ENCODE measurements at regions not wholly inside any gene's neighbourhood (a gene's known extent, or its start where the extent isn't known, plus 50 kb on each side); places are given as distances from the start of the nearest gene placed in this dataset.

DNA sequence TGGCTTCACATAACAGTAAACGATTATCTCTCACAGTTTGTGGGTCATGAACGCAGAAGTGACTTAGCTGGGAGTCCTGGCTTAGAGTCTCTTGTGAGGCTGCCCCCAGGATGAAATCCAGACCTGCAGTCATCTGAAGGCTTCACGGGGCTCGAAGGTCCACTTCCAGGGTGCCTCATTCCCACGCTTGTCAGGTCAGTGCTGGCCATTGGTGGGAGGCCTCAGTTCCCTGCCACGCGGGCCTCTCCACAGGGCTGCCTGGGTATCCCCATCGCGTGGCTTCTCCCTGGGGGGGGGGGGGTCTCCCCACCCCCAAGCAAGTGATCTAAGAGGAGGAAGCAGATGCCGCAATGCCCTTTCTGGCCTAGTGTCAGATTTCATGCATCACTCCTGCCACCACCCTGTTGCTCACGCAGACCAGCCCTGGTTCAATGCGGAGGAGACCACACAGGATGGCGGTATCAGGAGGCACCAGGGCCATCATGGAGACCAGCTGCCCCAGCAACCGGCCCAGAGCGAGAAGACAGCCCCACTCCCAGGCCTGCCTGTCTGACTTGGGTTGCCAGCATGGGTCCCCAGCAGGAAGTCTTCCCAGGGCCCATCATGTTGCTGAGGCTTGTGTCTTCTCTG is 77.3 kb upstream of the CDH5 start:
- no peak for DNase-seq

DNA sequence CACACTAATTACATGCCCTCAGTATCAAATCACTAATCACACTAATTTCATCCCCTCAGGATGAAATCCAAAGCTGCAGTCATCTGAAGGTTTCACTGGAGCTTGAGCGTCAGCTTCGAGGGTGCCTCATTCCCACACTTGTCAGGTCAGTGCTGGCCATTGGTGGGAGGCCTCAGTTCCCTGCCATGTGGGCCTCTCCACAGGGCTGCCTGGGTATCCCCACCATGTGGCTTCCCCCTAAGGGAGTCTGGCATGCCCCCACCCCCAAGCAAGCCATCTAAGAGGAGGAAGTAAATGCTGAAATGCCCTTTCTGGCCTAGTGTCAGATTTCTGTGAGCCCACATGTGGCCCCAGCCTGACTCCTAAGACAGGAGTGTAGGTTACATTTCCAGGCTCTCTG is 78.6 kb upstream of the CDH5 start:
- DNase-seq = no peak

DNA sequence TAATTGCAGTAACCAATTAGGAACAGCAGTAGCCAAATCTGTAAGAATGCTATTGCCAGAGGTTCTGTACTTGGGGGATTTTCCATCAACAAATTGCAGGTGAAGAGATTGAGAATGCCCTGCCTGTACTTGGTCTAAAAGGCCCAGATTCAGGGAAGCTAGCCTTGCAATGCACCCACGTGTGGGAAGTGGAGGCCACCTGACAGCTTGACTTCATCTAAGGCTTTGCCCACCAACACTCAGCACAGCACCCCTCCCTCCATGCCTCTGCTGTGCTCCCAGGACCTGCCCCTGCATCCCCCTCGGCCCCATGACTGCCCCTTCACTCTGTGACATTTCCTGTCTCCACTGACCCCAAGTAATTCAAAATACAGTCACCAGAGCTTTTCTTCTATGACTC is 79.1 kb upstream of the CDH5 start:
- DNase-seq = no peak

DNA sequence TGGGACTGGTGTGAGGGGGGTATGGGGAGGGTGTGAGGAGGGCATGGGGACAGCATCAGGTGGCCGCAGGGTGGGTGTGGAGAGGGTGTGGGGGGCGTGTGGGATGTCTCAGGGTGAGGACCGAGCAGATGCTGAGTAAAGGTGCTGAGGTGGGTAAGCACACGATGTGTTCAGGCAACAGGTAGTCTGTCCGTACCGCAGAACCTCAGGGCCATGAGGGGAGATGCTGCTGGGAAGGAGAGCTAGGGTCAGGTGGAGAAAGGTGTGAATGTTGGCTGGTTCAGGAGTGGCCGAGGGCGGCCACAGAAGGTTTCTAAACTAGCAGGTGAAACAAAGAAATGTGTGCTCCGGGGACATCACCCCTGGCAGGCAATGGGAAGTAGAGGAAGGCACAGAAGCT is 80.0 kb upstream of the CDH5 start:
- no peak for DNase-seq

DNA sequence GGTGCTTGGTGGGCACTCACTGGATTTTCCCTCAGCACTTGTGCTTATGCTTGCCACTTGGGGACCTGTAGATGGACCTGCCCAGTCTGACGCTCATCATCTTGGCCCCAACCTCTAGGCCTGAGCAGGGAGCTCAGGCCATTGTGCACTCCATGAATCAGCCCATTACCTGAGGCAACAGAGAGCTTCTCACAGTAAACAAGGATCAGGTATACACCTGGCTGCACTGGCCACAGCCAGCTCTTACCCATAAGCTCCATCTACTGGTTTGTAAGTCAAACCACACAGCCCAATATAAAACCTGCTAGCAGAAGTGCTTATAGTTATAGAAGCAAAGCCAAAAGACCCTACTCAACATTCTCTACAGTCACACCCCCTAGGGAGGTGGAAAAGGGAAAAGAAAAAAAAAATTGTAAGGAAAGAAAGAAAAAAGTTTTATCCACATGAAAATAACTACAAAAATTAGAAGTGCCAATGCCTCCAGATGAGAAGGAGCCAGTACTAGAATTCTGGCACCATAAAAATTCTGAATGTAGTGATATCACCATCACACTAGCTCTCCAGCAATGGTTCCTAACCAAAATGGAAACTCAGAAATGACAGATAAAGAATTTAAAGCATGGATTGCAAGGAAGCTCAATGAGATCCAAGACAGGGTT is 87.8 kb upstream of the CDH5 start:
- DNase-seq = no peak

DNA sequence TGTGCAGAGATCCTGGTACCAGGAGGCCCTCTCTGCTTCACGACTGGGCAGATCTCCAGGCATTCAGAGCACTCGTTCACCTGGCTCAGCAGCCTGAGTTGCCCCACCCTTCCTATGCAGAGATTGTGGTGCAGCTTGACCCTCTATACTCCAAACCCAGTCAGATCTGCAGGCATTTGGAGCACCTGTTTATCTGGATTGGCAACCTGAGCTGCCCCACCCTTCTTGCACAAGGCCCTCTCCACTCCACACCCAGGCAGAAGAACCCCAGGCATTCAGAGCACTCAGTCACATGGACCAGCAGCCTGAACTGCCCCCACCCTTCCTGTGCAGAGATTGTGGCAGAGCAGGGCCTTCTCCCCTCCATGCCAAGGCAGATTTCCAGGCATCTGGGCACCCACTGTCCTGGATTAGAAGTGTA is 88.4 kb upstream of the CDH5 start:
- DNase-seq = peak in 1 of 3 experiments; percentile 29

DNA sequence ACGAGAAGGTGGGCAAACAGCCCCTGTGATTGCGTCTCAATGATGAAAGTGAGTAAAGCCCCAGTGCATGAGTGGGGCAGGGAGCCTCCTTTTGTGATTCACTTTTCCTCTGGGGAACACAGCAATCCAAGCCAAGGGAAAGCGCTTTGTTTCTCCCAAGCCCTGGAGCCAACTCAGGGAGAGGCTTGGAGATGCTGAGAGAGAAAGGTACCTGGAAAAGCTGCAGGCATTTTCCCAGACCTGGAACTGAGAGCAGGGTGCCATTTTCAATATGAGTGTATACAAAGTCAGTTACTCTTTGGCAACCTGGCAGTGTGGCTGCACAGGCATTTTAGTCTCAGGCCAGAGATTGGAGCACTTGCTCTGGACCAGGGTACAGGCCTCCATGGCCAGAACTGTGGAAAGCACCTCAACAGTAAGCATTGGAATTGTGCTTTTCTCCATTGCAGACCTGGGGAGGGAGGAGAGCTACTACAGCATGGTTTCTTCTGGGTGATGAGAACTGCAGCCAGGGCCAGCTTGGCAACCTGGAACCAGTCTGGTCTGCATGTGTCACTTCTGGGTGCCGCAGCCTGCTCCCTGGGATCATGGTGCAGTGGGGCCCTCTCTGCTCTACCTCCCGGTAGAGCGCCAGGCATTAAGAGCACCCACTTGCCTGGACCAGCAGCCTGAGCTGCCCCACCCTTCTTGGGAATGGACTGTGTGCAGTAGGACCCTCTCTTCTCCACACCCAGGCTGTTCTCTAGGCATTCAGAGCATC is 89.0 kb upstream of the CDH5 start:
- no peak for DNase-seq

DNA sequence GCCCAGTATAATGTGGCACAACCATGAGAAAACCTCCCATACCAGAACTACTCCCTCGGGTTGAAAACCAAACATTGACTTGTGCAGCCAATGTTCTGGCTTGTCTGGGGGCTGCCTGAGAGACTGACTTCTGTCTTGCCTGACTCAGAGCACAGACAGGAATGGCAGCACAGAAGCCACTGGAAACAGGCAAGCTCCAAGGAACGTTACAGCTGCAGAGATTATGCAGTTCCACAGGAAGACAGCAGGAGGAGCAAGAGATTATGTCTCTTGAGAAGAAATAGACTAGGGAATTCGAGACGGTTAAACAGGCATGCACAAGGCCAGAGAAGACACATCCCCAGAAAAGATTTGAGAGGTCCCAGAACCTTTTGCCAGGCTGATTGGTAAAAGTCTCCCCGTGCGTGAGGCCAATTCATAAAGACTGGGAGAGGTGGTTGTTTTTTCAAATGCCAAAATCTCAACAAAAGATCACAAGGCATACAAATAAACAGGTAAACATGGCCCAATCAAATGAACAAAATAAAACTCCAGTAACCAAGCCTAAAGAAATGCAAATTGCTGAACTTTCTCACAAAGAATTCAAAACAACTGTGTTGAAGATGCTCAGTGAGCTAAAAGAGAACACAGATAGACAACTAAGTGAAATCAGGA is 90.6 kb upstream of the CDH5 start:
- peak; percentile 12 to 63 (median 61) for DNase-seq

DNA sequence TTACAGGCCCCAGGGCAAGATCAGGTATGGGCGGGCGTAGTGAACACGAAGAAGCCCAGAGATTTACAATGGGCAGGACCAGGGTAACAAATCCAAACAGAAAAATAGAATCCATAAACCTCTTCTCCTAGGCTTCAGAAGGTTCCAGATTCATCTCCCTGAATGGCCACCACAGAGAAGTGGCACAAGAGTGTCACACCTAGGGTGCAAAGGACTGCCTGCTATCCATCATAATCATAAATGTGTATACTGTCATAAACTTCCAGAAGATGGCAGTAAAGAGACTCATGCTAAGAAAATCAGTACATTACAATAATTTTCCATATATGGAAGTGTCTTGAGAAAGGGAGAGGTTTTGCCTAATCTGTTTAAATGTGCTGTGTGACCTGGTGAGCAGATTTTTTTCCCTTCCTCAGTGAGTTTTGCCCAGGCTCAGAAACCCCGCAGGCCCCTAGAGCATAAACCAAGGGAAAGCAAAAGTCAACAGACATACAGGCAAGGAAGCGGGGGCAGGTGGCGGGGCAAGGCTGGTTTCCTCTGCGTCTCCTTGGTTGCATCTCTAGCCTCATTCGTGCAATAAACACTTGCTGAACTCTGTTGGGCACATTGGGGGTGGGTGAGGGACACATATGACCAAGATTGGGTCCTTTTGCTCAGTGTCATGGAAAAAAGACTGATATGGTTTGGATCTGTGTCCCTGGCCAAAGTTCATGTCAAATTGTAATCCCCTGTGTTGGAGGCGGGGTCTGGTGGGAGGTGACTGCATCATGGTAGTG is 92.0 kb upstream of the CDH5 start:
- DNase-seq = peak in 1 of 3 experiments; percentile 36

DNA sequence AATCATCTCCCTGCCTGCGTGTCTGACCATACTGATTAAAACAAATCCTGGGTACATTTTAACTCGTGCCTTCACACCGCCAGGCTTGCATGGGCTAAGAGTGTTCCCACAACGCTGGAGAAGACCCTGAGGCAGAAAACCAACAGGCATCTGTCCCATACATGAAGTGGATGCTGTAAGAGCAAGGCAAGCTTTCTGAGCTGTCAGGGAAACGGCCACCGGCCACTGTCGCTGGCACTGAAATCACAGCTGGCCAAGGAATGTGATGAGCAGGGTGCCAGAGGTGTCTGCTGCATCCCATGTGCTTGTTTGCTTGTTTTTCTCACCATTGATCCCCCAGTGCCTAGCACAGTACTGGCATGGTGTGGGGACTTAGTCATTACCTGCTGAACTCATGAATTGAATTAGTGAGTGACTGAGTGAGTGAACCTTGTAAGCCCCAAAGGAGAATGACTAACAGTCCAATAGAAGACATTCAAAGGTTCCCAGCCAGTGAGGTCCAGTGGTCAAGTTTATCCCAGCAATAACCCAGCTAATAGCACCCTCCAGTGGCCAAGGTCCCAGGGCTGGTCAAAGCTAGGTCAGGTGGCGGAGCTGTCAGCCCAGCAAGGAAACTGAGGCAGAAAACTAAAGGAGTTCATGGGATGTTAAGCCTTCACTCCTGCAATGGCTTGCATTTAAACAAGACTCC is 92.7 kb upstream of the CDH5 start:
- no peak for DNase-seq

DNA sequence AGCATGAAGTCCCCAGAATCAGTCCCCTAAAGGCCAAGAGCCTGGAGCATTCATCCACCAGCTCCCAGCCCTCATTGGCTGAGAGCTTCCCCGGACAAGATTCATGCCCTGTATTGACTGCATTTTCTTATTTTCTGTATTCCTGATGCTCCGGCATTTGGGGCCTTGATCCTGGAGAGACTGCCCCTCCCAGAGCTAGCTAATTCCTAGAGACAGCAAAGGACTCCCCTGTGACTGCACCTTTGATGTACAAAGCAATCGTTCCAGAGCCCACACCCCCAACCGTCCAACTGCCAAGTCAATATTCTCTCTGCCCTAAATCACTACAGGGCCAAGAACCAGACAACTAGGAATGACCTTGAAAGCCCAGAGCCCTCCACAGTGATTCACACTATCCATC is 93.4 kb upstream of the CDH5 start:
- DNase-seq = no peak

DNA sequence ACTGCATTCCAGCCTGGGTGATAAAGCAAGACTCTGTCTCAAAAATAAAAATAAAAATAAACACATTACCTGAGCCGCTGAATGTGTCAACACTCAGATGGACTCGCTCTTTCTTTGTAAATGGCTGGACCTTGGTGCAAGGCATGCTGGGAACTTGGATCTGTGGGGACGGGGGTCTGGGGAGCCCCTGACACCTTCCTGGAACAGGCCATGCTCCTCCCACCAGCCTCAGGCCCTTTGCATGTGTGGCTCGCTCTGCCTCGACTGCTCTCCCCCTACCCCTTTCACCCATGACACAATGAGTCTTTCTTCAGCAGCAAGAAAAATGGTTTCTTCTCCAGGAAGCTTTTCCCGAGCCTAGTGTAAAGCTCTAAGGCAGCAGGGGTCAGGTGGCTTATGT is 94.0 kb upstream of the CDH5 start:
- no peak for DNase-seq

DNA sequence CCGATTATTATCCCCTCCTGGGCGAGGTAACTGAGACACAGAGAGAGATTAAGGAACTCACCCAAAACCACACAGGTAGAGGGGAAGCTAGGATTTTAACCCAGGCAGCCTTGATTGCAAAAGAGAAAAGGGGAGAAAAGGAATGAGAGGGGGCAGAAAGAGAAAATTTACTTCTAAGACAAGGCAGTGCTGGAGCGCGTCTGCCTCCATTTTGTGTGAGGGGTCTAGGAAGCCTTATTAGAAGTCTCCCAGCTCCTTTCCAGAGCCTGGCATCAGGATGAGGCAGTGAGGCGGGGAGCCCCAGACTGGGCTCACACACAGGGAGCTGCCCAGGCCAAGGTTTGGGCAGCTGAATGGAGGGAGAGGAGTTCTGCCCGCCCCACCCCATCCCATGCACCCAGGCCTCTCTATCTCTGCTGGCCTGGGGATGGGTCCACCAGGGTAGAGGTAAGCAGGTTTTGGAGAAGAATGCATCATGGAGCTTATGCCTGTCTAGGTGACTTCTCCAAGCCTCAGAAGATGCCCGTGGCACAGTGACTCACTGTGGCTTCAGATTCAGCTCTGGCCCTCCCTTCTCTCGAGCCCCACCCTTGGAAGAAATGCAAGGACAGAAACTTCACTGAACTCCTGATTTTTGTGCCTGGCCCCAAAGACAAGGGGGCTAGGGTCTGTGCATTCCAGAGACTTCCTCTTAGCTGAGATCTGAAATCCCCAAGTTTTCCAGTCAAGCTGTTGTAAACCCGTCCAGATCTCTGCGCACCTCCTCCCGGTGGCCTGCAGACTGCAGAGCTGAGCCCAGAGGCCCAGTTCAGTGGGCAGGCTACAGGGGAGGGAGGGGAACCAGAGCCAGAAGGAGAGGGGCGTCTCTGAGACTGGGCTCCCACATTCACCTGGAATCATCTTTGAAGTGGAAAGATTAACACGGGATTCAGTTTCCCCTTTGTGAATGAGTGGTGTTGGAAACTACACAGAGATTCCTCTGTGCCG is 95.1 kb upstream of the CDH5 start:
- DNase-seq = no peak

DNA sequence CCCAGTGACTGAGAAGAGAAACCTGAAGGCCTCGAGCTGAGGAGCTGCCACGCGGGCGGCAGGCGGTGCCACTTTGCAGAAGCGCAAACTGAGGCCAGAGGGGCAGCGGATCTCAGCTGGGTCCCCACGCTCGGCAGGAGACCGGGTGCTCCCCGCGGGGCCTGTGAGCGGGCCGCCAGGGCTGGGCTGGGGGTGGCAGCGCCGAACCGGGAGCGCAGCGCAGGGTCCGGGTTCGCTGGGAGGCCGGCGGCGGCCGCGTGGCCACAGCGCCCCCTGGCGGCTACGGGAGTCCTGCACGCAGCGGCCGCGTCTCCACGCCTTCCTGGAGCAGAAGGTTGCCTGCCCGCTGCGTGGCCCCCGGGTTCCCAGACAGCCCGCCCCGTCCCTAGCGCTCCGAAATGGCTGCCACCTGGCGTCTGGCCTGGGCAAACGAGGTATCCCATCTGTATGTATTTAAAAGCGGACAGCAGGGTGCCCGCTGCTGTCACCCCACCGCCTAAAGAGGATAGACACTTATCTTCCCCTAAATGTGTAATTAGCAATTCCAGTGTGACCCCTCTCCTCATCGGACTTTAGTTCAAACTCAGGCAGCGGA is 96.1 kb upstream of the CDH5 start:
- peak; percentile 31 to 75 (median 71) for DNase-seq

DNA sequence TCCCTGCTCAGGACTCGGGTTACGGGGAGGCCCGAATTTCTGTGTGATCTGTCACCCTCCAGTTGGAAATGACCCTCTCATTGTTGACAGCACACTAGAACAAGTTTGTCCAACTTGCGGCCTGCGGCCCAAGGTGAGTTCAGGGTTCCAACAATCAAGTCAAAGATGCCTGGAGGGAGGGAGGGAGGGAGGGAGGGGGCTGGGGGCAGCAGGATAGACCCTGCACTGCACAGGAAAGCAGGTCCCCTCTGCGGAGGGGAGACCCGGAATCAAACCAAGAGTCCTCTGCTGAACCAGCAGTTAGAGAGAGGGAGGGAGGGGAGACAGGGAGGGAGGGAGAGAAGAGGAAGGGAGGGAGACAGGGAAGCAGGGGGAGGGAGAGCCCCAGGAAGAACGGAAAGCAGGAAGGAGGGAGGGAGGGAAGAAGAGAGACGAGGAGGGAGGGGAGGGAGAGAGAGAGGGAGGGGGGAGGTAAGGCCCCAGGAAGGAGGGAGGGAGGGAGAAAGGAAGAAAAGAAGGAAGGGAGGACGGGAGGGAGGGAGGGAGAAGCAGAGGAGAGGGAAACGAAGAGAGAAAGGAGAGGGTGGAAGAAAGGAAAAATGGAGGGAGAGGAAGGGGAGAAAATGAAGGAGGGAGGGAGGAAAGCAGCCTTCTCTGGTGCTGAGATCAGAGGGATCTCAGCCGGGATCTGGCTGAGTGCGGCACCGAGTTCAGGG is 96.7 kb upstream of the CDH5 start:
- no peak for DNase-seq

DNA sequence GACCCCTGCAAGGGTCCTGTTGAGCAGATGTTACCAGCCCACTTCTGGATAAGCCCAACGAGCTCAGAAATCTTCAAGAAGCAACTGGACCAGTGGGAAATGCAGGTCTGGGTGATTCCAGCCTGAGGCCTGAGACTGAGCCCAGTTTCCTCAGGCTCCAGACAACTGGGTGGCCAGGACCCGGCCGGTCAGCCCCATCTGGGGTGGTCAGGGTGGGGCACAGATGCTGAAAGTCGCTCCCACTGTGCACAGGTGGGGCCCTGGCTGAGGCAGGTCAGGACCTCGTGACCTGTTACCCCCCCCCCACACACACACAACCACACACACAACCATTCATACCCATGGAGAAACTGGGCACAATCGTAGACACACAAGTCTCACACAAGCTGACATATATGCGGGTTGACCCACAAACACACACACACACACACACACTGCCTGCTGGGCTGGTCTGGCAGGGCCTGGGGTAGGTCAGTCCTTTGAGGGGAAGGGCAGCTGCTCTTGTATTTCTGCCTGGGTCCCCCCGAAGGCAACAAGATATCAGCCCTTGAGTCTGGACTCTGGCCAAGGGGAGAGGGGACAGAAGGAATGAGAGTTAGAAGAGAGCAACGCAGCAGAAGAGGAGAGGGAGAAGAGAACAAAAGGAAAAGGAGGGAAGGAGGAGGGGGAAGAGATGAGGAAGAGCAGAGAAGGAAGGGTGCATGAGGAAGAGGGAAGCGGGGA is 99.0 kb upstream of the CDH5 start:
- no peak for DNase-seq

DNA sequence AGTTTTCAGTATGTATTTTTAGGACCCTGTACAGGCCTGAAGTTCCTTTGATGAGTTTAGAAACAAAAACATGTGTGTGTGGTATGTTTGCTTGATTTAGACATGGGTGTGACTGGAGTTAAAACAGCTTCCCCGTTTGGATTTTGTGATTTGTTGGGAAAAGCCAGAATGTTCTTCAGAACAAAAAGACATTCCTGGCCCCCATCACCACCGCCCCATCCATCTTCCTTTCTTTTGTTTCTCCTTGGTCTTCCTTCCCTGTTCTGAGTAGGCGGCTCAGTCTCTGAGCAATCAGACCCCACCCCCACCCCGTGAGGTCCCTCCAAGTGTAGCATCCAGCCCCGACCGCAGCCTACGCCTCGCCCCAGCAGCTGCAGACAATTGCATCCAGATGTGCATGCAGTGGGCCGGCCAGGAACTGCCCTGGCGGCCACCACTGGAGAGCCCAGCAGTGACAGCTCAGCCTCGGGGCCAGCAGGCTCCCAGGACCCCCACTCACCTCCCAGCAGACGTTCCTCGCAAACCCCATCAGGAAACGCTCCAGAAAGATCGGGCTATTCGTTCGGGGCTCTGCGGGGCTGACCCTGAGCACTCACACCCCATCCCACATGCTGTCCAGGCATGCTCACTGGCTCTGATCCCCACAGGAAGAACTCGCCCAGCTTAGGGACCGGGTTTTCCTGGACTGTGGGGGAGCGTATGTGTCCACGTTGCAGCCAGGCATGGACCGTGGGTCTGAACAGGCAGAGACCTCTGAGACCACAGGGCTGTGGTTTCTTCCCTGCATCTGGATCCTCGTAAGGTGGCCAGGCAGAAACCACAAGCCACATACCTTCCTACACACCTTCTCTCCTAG is 99.8 kb upstream of the CDH5 start:
- DNase-seq = no peak

DNA sequence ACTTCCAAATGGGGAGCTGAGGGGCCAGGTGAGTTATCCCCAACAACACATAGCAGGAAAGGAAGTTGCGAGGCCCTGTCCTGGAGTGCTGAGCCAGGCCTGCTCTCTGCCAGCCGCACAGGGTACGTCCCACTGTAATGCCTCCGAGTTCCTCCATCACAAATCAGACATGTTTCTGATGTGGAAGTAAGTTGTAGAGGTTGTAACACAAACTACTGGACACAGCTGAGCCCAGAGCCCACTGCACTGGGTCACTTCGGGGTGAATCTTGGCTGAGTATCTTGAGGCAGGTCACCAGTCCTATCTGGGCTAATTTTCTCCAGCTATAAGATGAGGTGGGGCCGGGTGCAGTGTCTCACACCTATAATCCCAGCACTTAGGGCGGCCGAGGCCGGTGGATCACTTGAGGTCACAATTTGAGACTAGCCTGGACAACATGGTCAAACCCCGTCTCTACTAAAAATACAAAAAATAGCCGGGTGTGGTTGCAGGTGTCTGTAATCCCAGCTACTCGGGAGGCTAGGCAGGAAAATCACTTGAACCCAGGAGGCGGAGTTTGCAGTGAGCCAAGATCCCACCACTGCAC is 100.8 kb upstream of the CDH5 start:
- DNase-seq = no peak

Measured in NCI-H1417 (cell line).